ENCODE measurements at regions not wholly inside any gene's neighbourhood (a gene's known extent, or its start where the extent isn't known, plus 50 kb on each side); places are given as distances from the start of the nearest gene placed in this dataset.

- TF ChIP-seq, protein P1, sequence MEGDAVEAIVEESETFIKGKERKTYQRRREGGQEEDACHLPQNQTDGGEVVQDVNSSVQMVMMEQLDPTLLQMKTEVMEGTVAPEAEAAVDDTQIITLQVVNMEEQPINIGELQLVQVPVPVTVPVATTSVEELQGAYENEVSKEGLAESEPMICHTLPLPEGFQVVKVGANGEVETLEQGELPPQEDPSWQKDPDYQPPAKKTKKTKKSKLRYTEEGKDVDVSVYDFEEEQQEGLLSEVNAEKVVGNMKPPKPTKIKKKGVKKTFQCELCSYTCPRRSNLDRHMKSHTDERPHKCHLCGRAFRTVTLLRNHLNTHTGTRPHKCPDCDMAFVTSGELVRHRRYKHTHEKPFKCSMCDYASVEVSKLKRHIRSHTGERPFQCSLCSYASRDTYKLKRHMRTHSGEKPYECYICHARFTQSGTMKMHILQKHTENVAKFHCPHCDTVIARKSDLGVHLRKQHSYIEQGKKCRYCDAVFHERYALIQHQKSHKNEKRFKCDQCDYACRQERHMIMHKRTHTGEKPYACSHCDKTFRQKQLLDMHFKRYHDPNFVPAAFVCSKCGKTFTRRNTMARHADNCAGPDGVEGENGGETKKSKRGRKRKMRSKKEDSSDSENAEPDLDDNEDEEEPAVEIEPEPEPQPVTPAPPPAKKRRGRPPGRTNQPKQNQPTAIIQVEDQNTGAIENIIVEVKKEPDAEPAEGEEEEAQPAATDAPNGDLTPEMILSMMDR (IDR thresholded peaks at IDR 0.05), result no peak
- no peak for TF ChIP-seq POLR2AphosphoS5 (IDR thresholded peaks at IDR 0.05; ENCODE audit: low read depth, low read length)
- TF ChIP-seq, protein P2, sequence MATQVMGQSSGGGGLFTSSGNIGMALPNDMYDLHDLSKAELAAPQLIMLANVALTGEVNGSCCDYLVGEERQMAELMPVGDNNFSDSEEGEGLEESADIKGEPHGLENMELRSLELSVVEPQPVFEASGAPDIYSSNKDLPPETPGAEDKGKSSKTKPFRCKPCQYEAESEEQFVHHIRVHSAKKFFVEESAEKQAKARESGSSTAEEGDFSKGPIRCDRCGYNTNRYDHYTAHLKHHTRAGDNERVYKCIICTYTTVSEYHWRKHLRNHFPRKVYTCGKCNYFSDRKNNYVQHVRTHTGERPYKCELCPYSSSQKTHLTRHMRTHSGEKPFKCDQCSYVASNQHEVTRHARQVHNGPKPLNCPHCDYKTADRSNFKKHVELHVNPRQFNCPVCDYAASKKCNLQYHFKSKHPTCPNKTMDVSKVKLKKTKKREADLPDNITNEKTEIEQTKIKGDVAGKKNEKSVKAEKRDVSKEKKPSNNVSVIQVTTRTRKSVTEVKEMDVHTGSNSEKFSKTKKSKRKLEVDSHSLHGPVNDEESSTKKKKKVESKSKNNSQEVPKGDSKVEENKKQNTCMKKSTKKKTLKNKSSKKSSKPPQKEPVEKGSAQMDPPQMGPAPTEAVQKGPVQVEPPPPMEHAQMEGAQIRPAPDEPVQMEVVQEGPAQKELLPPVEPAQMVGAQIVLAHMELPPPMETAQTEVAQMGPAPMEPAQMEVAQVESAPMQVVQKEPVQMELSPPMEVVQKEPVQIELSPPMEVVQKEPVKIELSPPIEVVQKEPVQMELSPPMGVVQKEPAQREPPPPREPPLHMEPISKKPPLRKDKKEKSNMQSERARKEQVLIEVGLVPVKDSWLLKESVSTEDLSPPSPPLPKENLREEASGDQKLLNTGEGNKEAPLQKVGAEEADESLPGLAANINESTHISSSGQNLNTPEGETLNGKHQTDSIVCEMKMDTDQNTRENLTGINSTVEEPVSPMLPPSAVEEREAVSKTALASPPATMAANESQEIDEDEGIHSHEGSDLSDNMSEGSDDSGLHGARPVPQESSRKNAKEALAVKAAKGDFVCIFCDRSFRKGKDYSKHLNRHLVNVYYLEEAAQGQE (IDR thresholded peaks at IDR 0.05; ENCODE audit: insufficient read depth in 1 of 2, low read depth in 2 of 2, low read length in 1 of 2), result no peak
Observed at GRCh38 chr21:27462726-27463125, 495.8 kb upstream of the ADAMTS5 start.
